ENCODE measurements at regions not wholly inside any gene's neighbourhood (a gene's known extent, or its start where the extent isn't known, plus 50 kb on each side); places are given as distances from the start of the nearest gene placed in this dataset.

GRCh38 chr12:16726879-16727278 is 120.9 kb upstream of the LMO3 start:
- Histone ChIP-seq H3K4me1 (no peaks in the 10 kb centered on the region), H3K4me3 (no peak overlapping the region), H3K27ac (no peak overlapping the region), H3K9me3 (no peaks in the 10 kb centered on the region), H3K27me3 (no peaks in the 10 kb centered on the region), H3K36me3 (no peaks in the 10 kb centered on the region)
- no peak for DNase-seq
- TF ChIP-seq POLR2A (IDR thresholded peaks at IDR 0.05) (no peak), CTCF (IDR thresholded peaks at IDR 0.05) (no peak)
- intact Hi-C loops (cut with DNase I; ENCODE audit: low total_unique reads), result no loop called here

- H3K27ac ChIP-seq, result no peak overlapping the region
- no peaks in the 10 kb centered on the region for H3K27me3 ChIP-seq
- no peak for TF ChIP-seq POLR2A (IDR thresholded peaks at IDR 0.05)
- no peak for TF ChIP-seq CTCF (IDR thresholded peaks at IDR 0.05)
- H3K9me3 ChIP-seq, result no peaks in the 10 kb centered on the region
- intact Hi-C loops (cut with DNase I; ENCODE audit: low total_unique reads), result no loop called here
- no peak overlapping the region for H3K4me3 ChIP-seq
- no peak for DNase-seq
- no peaks in the 10 kb centered on the region for H3K36me3 ChIP-seq
- H3K4me1 ChIP-seq, result no peaks in the 10 kb centered on the region
Measured at GRCh38 chr12:16719713-16720416, 113.9 kb upstream of the LMO3 start.

GRCh38 chr12:16716928-16717327 is 111.0 kb upstream of the LMO3 start:
- H3K27me3 ChIP-seq, result no peaks in the 10 kb centered on the region
- H3K4me3 ChIP-seq, result no peak overlapping the region
- intact Hi-C loops (cut with DNase I; ENCODE audit: low total_unique reads), result no loop called here
- no peak for TF ChIP-seq CTCF (IDR thresholded peaks at IDR 0.05)
- no peak for TF ChIP-seq POLR2A (IDR thresholded peaks at IDR 0.05)
- H3K4me1 ChIP-seq, result no peaks in the 10 kb centered on the region
- H3K27ac ChIP-seq, result no peak overlapping the region
- H3K9me3 ChIP-seq, result no peaks in the 10 kb centered on the region
- DNase-seq, result no peak
- H3K36me3 ChIP-seq, result no peaks in the 10 kb centered on the region

GRCh38 chr12:16692099-16692498 is 86.1 kb upstream of the LMO3 start:
- DNase-seq, result no peak
- no peaks in the 10 kb centered on the region for H3K9me3 ChIP-seq
- H3K4me3 ChIP-seq, result no peak overlapping the region
- H3K36me3 ChIP-seq, result no peaks in the 10 kb centered on the region
- TF ChIP-seq CTCF (IDR thresholded peaks at IDR 0.05), result no peak
- TF ChIP-seq POLR2A (IDR thresholded peaks at IDR 0.05), result no peak
- intact Hi-C loops (cut with DNase I; ENCODE audit: low total_unique reads), result no loop called here
- no peaks in the 10 kb centered on the region for H3K27me3 ChIP-seq
- H3K4me1 ChIP-seq, result no peaks in the 10 kb centered on the region
- H3K27ac ChIP-seq, result no peak overlapping the region

GRCh38 chr12:16691624-16692023 is 85.7 kb upstream of the LMO3 start:
- no peak for DNase-seq
- Histone ChIP-seq H3K4me3 (no peak overlapping the region), H3K4me1 (no peaks in the 10 kb centered on the region), H3K27ac (no peak overlapping the region), H3K27me3 (no peaks in the 10 kb centered on the region), H3K36me3 (no peaks in the 10 kb centered on the region), H3K9me3 (no peaks in the 10 kb centered on the region)
- TF ChIP-seq POLR2A (IDR thresholded peaks at IDR 0.05), result no peak
- TF ChIP-seq CTCF (IDR thresholded peaks at IDR 0.05), result no peak
- intact Hi-C loops (cut with DNase I; ENCODE audit: low total_unique reads), result no loop called here

All from uterus (tissue), 3 donors.